ENCODE measurements at regions not wholly inside any gene's neighbourhood (a gene's known extent, or its start where the extent isn't known, plus 50 kb on each side); places are given as distances from the start of the nearest gene placed in this dataset.
A peak's percentile ranks its signal among the peaks of the same experiment; 100 is the strongest.

GRCh38 chr5:123721675-123722276, 209.8 kb downstream of the CSNK1G3 start:
- ATAC-seq (ENCODE audit: low FRiP score): no peak
- 83 to 84% methylated on average over 4 of the region's 4 CpGs for WGBS, 2 donors
- H3K36me3 ChIP-seq (ENCODE audit: control insufficient read depth in 1 of 2, insufficient read depth in 2 of 2, low read length in 1 of 2): no peaks in the 10 kb centered on the region
- no peaks in the 10 kb centered on the region for H3K9me3 ChIP-seq (ENCODE audit: control insufficient read depth, low read length)
- no peak overlapping the region for H3K27ac ChIP-seq (ENCODE audit: low read depth in 1 of 2, low read length in 2 of 2)
- H3K4me3 ChIP-seq (ENCODE audit: low read length in 2 of 2): no peak overlapping the region
- no peaks in the 10 kb centered on the region for H3K27me3 ChIP-seq (ENCODE audit: control insufficient read depth in 1 of 2, insufficient read depth in 2 of 2, low read length in 1 of 2)
- H3K4me1 ChIP-seq (ENCODE audit: control insufficient read depth in 1 of 2, insufficient read depth in 2 of 2, low read length in 2 of 2): peaks cover 0 to 2% of the 10 kb centered on the region in 2 donors
- intact Hi-C loops (cut with DNase I): no loop called here
- DNase-seq: no peak

- no peaks in the 10 kb centered on the region for H3K27me3 ChIP-seq (ENCODE audit: control insufficient read depth in 1 of 2, insufficient read depth in 2 of 2, low read length in 1 of 2)
- 86 to 90% methylated on average over 5 of the region's 5 CpGs for WGBS, 2 donors
- H3K4me1 ChIP-seq (ENCODE audit: control insufficient read depth in 1 of 2, insufficient read depth in 2 of 2, low read length in 2 of 2): peaks cover 0 to 2% of the 10 kb centered on the region in 2 donors
- H3K9me3 ChIP-seq (ENCODE audit: control insufficient read depth, low read length): no peaks in the 10 kb centered on the region
- H3K27ac ChIP-seq (ENCODE audit: low read depth in 1 of 2, low read length in 2 of 2): no peak overlapping the region
- intact Hi-C loops (cut with DNase I): no loop called here
- DNase-seq (no peak), ATAC-seq (ENCODE audit: low FRiP score) (no peak)
- H3K4me3 ChIP-seq (ENCODE audit: low read length in 2 of 2): no peak overlapping the region
- no peaks in the 10 kb centered on the region for H3K36me3 ChIP-seq (ENCODE audit: control insufficient read depth in 1 of 2, insufficient read depth in 2 of 2, low read length in 1 of 2)
These were observed 209.0 kb downstream of the CSNK1G3 start for GRCh38 chr5:123720955-123721354.

GRCh38 chr5:123720339-123720738, 208.4 kb downstream of the CSNK1G3 start:
- no peaks in the 10 kb centered on the region for H3K36me3 ChIP-seq (ENCODE audit: control insufficient read depth in 1 of 2, insufficient read depth in 2 of 2, low read length in 1 of 2)
- no peak overlapping the region for H3K4me3 ChIP-seq (ENCODE audit: low read length in 2 of 2)
- intact Hi-C loops (cut with DNase I): no loop called here
- H3K27me3 ChIP-seq (ENCODE audit: control insufficient read depth in 1 of 2, insufficient read depth in 2 of 2, low read length in 1 of 2): no peaks in the 10 kb centered on the region
- no peak overlapping the region for H3K27ac ChIP-seq (ENCODE audit: low read depth in 1 of 2, low read length in 2 of 2)
- H3K4me1 ChIP-seq (ENCODE audit: control insufficient read depth in 1 of 2, insufficient read depth in 2 of 2, low read length in 2 of 2): peaks cover 0 to 2% of the 10 kb centered on the region in 2 donors
- DNase-seq (no peak), ATAC-seq (ENCODE audit: low FRiP score) (no peak)
- H3K9me3 ChIP-seq (ENCODE audit: control insufficient read depth, low read length): no peaks in the 10 kb centered on the region

GRCh38 chr5:123719004-123719403, 207.0 kb downstream of the CSNK1G3 start:
- intact Hi-C loops (cut with DNase I): no loop called here
- DNase-seq (no peak), ATAC-seq (ENCODE audit: low FRiP score) (no peak)
- Histone ChIP-seq H3K27ac (ENCODE audit: low read depth in 1 of 2, low read length in 2 of 2) (no peak overlapping the region), H3K27me3 (ENCODE audit: control insufficient read depth in 1 of 2, insufficient read depth in 2 of 2, low read length in 1 of 2) (no peaks in the 10 kb centered on the region), H3K36me3 (ENCODE audit: control insufficient read depth in 1 of 2, insufficient read depth in 2 of 2, low read length in 1 of 2) (no peaks in the 10 kb centered on the region), H3K4me1 (ENCODE audit: control insufficient read depth in 1 of 2, insufficient read depth in 2 of 2, low read length in 2 of 2) (peaks cover 0 to 2% of the 10 kb centered on the region in 2 donors), H3K4me3 (ENCODE audit: low read length in 2 of 2) (no peak overlapping the region), H3K9me3 (ENCODE audit: control insufficient read depth, low read length) (no peaks in the 10 kb centered on the region)
- 95 to 97% methylated on average over 3 of the region's 3 CpGs for WGBS, 2 donors

GRCh38 chr5:123718238-123718637, 206.3 kb downstream of the CSNK1G3 start:
- H3K36me3 ChIP-seq (ENCODE audit: control insufficient read depth in 1 of 2, insufficient read depth in 2 of 2, low read length in 1 of 2): no peaks in the 10 kb centered on the region
- ATAC-seq (ENCODE audit: low FRiP score) (no peak), DNase-seq (no peak)
- 60 to 68% methylated on average over 1 of the region's 1 CpG for WGBS, 2 donors
- no peak overlapping the region for H3K4me3 ChIP-seq (ENCODE audit: low read length in 2 of 2)
- peaks cover 0 to 2% of the 10 kb centered on the region in 2 donors for H3K4me1 ChIP-seq (ENCODE audit: control insufficient read depth in 1 of 2, insufficient read depth in 2 of 2, low read length in 2 of 2)
- H3K27me3 ChIP-seq (ENCODE audit: control insufficient read depth in 1 of 2, insufficient read depth in 2 of 2, low read length in 1 of 2): no peaks in the 10 kb centered on the region
- H3K9me3 ChIP-seq (ENCODE audit: control insufficient read depth, low read length): peaks cover 2% of the 10 kb centered on the region
- no peak overlapping the region for H3K27ac ChIP-seq (ENCODE audit: low read depth in 1 of 2, low read length in 2 of 2)
- intact Hi-C loops (cut with DNase I): no loop called here

- Histone ChIP-seq H3K27ac (ENCODE audit: low read depth in 1 of 2, low read length in 2 of 2) (no peak overlapping the region), H3K4me1 (ENCODE audit: control insufficient read depth in 1 of 2, insufficient read depth in 2 of 2, low read length in 2 of 2) (peaks cover 0 to 2% of the 10 kb centered on the region in 2 donors), H3K4me3 (ENCODE audit: low read length in 2 of 2) (no peak overlapping the region), H3K36me3 (ENCODE audit: control insufficient read depth in 1 of 2, insufficient read depth in 2 of 2, low read length in 1 of 2) (no peaks in the 10 kb centered on the region), H3K9me3 (ENCODE audit: control insufficient read depth, low read length) (peaks cover 2% of the 10 kb centered on the region), H3K27me3 (ENCODE audit: control insufficient read depth in 1 of 2, insufficient read depth in 2 of 2, low read length in 1 of 2) (no peaks in the 10 kb centered on the region)
- DNase-seq (no peak), ATAC-seq (ENCODE audit: low FRiP score) (no peak)
- intact Hi-C loops (cut with DNase I): no loop called here
These were observed 205.2 kb downstream of the CSNK1G3 start for GRCh38 chr5:123717139-123717538.

- DNase-seq (no peak), ATAC-seq (ENCODE audit: low FRiP score) (no peak)
- no peak overlapping the region for H3K4me3 ChIP-seq (ENCODE audit: low read length in 2 of 2)
- WGBS, 2 donors: 17 to 22% methylated on average over 3 of the region's 3 CpGs
- H3K27ac ChIP-seq (ENCODE audit: low read depth in 1 of 2, low read length in 2 of 2): no peak overlapping the region
- peaks cover 4% of the 10 kb centered on the region for H3K9me3 ChIP-seq (ENCODE audit: control insufficient read depth, low read length)
- H3K4me1 ChIP-seq (ENCODE audit: control insufficient read depth in 1 of 2, insufficient read depth in 2 of 2, low read length in 2 of 2): no peaks in the 10 kb centered on the region
- H3K27me3 ChIP-seq (ENCODE audit: control insufficient read depth in 1 of 2, insufficient read depth in 2 of 2, low read length in 1 of 2): no peaks in the 10 kb centered on the region
- H3K36me3 ChIP-seq (ENCODE audit: control insufficient read depth in 1 of 2, insufficient read depth in 2 of 2, low read length in 1 of 2): no peaks in the 10 kb centered on the region
- intact Hi-C loops (cut with DNase I): no loop called here
These were observed 198.1 kb downstream of the CSNK1G3 start for GRCh38 chr5:123710031-123710430.

- H3K4me1 ChIP-seq (ENCODE audit: control insufficient read depth in 1 of 2, insufficient read depth in 2 of 2, low read length in 2 of 2): no peaks in the 10 kb centered on the region
- no peaks in the 10 kb centered on the region for H3K27me3 ChIP-seq (ENCODE audit: control insufficient read depth in 1 of 2, insufficient read depth in 2 of 2, low read length in 1 of 2)
- ATAC-seq (ENCODE audit: low FRiP score) (no peak), DNase-seq (no peak)
- no peaks in the 10 kb centered on the region for H3K36me3 ChIP-seq (ENCODE audit: control insufficient read depth in 1 of 2, insufficient read depth in 2 of 2, low read length in 1 of 2)
- 32 to 40% methylated on average over 1 of the region's 1 CpG for WGBS, 2 donors
- intact Hi-C loops (cut with DNase I): no loop called here
- H3K9me3 ChIP-seq (ENCODE audit: control insufficient read depth, low read length): peaks cover 4% of the 10 kb centered on the region
- H3K4me3 ChIP-seq (ENCODE audit: low read length in 2 of 2): no peak overlapping the region
- H3K27ac ChIP-seq (ENCODE audit: low read depth in 1 of 2, low read length in 2 of 2): no peak overlapping the region
These were observed 197.4 kb downstream of the CSNK1G3 start for GRCh38 chr5:123709422-123709821.

GRCh38 chr5:123708074-123708806, 196.3 kb downstream of the CSNK1G3 start:
- H3K4me3 ChIP-seq (ENCODE audit: low read length in 2 of 2): no peak overlapping the region
- ATAC-seq (ENCODE audit: low FRiP score): peak; percentile 62
- WGBS, 2 donors: 20 to 31% methylated on average over 3 of the region's 3 CpGs

More at GRCh38 chr5:123708074-123708806, 196.3 kb downstream of the CSNK1G3 start:
- H3K9me3 ChIP-seq (ENCODE audit: control insufficient read depth, low read length): peaks cover 2% of the 10 kb centered on the region
- no peak overlapping the region for H3K27ac ChIP-seq (ENCODE audit: low read depth in 1 of 2, low read length in 2 of 2)
- H3K27me3 ChIP-seq (ENCODE audit: control insufficient read depth in 1 of 2, insufficient read depth in 2 of 2, low read length in 1 of 2): no peaks in the 10 kb centered on the region
- no peak for DNase-seq
- intact Hi-C loops (cut with DNase I): no loop called here
- no peaks in the 10 kb centered on the region for H3K4me1 ChIP-seq (ENCODE audit: control insufficient read depth in 1 of 2, insufficient read depth in 2 of 2, low read length in 2 of 2)
- no peaks in the 10 kb centered on the region for H3K36me3 ChIP-seq (ENCODE audit: control insufficient read depth in 1 of 2, insufficient read depth in 2 of 2, low read length in 1 of 2)
